ENCODE measurements at regions not wholly inside any gene's neighbourhood (a gene's known extent, or its start where the extent isn't known, plus 50 kb on each side); places are given as distances from the start of the nearest gene placed in this dataset.
"Not testable (repeated sequence)": the region's sequence is repeated elsewhere in the genome, so short reads cannot be mapped to it uniquely, and the experiment has no call there.

DNA sequence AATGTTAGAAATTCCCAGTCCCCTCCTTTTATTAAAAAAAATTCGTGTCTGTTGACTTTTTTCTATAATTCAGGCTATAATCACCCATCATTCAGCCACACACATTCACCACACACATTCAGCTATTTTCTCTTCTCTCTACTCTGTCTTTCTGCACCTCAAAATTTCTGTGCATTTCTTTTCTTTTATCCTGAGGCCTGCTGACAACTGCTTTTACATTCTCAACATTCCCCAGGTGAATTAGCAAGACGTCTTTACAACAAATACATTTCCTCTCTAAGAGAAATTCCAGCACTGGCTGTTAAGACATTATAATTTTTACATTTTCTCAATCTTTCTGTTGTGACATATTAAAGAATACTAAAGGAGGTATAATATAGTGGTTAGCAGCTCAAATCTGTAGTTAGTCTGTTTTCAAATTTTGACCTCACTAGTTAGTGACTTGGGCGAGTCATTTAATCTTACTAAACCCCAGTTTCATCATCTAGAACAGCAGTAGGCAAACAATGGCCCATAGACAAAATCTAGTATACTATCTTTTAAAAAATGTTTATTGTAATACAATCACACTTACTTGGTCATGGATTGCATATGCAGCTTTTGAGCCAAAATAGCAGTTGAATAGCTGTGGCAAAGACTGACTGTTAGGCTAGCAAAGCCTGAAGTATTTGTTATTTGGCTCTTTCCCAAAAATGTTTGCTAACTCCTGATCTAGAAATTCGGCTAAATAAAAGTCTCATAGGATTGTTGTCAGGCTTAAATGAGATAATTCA, 350.7 kb downstream of the NSUN3 start:
- DNase-seq: peak; percentile 86

DNA sequence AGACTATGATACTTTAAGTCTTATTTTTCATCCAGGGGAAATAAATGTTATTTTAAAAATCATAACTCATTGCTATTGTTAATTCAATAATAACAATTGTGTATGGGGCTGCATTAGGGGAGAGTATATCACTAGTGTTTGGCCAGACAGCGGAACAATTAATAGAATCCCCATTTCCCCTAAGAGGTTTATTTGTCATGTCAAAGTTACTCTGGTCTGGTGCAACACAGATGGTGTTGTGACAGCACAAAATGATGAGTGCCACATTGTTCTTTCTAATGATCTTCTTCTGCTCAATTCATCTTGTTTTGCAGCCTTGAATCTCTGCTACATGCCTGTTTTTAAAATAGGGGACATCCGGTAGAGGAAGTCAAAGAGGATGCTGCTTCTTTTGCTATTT, 351.6 kb downstream of the NSUN3 start:
- no peak for DNase-seq

DNA sequence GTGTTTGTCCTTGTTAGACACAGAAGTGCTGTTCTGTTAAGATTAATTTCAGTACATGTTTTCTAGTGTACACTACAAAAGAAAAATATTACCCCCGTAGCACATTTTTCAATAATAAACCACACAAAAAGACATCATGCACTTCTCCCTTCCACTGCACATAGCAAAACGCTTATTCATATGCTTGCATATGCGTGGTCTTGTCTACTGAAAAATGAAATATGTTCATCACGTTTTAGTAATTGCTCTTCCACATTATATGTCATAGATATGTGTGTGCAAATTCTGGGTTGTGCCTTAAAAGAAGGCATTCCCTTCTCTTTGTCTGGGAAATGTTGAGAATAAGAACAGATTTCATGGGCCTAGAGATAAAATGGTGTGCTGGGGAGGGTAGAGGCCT, 353.9 kb downstream of the NSUN3 start:
- DNase-seq: peak; percentile 37

DNA sequence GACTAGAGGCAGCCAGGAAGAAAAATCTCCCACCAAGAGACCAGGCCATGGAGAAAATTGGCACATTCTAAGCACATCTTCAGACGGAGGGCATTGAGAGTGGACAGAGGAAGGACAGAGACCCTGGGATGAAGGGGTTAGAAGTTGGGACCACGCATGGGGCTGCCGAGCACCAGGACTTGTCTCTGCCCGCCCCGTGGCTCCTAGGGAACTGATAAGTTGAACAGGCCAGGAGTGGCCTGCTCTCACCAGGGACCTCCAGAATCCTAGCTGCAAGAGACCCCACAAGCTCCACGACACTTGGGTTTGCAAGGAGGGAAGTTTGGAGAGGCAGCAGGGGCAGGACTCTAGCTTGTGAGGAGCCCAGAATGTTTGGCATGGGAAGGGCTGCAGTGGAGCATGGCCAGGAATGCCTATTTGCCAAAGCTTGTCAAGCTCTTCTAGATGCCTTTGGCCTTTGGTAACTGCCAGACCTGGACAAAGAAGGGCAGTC, 355.1 kb downstream of the NSUN3 start:
- DNase-seq: no peak

DNA sequence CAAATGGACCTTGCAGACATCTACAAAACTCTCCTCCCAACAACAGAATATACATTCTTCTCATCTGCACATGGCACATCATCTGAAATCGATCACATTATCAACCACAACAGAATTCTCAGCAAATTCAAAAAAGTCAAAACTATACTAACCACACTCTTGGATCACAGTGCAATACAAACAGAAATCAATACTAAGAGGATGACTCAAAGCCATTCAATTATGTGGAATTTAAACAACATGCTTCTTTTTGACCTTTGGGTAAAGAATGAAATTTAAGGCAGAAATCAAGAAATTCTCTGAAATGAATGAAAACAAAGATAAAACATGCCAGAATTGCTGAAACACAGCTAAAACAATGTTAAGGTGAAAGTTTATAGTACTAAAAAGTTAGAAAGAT, 358.1 kb downstream of the NSUN3 start:
- DNase-seq: peak; percentile 74

DNA sequence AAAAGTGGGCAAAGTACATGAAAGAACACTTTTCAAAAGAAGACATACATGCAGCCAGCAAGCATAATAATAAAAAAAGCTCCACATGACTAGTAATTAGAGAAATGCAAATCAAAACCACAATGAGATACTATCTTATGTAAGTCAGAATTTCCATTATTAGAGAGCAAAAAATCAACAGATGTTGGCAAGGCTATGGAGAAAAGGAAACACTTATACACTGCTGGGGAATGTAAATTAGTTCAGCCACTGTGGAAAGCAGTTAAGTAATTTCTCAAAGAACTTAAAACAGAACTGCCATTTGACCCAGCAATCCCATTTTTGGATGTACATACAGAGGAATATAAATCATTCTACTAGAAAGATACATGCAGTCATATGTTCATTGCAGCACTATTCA, 360.7 kb downstream of the NSUN3 start:
- DNase-seq: peak; percentile 85

DNA sequence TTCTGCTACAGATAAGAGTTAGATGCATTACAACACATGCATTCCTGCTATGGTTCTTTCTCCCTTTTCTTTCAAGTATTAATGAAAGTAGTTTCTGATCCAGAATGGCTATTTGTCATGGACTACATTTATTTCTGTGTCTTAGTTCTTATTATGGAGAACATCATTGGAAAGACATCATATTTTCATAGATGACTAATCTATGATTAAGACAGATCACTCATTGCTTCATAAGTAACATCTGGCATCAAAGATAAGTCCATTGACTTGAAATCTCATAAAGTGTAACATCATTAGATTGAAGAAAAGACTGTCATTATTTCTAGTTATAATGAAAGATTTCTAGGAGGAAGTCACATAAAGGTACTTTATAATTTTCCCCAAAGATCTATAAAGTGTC, 366.7 kb downstream of the NSUN3 start:
- peak; percentile 73 for DNase-seq

DNA sequence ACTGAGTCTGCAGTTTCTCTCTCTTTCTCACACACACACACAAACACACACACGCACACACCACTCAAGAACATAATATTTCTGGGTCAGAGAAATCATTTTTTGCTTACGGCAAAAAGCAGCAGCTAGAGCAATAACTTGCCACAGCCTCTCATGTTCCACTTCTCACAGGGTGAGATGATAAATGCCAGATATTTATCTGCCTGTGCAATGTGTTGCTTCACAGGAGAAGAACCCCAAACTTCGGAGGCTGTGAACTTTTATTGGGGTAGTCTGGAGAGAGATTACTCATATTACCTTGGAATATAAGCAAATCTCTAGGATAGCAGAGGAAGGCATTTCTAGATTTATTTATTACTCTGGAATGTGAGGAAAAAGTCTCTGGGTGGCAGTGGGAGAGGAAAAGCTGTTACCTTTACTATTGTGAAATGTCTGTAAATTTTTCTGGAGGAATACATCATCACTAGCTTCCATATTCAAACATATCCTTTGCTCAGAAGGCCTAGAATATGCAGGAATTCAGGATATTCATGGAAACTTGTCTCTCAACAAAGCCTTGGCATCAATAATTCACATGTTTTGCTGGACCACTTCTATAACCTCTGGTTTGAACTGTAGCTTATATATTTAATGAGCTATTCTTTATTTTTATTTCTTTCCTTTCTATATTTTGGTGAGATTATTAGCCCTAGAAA, 369.2 kb downstream of the NSUN3 start:
- peak; percentile 30 for DNase-seq

DNA sequence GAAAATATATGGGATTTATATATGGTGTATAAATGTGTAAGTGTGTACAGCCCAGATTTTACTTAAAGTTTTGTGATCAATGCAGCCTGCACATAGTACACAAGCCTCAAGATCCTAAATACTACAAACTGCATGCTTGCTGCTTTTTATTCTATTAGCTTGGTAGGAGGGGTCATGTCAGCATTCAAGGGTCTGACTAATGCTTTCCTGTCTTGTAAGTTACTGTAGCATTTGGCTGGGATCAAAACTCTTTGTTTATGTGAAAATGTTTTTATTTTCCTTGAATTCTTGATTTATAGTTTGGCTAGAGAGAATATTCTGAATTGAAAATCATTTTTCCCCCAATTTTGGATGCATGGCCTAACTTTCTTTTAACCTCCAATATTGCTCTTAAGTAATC, 370.9 kb downstream of the NSUN3 start:
- peak; percentile 17 for DNase-seq

DNA sequence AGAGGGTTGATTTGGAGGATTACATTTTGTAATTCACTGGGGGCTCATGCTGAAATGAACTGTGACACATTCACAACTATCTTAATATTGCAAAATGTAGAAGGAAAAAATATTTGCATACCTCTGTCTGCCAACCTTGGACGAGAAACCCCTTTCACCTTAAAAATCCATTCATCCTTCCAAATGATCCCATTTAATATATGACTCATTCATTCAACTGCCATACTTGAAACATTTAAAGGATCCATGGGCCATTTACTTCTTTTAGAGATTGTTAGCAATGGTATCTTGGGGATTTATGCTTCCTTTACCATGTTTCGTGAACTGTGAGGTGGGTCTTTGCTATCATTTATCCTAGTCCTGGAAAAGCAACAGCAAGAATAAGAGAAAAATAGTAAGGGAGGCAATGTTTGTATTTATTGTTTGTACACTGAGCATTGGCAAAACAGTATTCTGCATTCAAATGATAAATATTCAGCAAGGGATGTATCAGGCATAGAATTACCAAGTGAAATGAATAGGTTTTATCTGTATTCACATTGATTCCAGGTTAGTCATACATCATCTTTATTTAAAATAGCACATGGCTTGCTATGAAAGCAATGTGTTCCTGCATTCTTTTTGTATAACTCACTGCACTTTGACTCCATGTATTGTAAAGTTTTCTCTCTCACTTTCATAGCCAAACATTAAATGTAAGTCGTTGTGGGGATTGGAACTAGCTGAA, 378.1 kb downstream of the NSUN3 start:
- DNase-seq: peak; percentile 91

DNA sequence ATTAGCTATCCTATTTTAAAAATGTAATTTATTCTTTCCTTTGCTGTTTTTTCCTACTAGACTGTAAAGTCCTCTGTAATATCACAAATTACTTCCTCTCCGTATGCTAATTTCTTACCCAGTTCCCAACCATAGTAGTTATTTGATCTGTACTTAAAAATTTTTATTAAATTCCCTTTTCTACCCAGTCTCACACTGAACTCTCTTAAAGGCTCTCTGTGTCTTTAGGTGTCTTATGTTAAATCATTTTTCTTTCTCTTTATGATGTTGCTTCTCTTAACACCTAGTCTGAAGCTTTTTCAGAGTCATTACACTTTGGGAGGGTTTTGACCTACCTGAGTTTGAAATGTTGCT, 378.6 kb downstream of the NSUN3 start:
- no peak for DNase-seq

DNA sequence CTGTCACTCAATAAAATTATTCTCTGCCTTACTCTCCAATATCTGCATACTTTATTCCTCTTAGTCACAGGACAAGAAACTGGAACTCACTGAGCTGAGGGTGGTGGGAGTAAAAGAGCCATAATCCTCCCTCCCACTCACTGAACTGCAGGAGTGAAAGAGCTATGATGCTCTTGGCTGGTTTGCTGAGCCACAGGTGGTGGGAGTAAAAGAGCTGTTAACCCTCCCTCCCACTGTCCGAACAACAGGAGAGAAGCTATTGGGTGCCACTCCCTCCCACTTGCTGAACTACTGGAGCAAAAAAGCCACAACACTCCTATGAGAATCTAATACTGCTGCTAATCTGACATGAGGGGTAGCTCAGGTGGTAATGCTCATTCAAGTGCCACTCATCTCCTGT, 391.0 kb downstream of the NSUN3 start:
- no peak for DNase-seq

DNA sequence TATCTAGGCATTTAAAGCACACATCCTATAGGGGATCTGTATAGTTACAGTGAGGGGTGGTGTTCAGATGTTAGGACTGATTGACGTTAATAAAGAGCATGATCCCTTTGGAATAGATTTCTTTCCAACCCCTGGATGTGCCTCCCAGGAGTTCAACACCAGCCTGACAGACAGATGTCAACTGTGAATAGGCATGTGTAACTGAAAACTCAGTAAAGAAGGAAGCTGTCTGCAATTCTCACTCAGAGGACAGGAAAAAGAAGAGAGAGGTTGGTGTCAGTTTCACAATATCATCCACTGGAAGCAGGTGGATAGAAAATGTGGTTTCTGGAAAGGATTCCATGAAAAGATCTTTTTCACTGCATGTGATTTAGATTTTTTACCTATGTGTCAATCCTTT, 396.3 kb downstream of the NSUN3 start:
- no peak for DNase-seq

DNA sequence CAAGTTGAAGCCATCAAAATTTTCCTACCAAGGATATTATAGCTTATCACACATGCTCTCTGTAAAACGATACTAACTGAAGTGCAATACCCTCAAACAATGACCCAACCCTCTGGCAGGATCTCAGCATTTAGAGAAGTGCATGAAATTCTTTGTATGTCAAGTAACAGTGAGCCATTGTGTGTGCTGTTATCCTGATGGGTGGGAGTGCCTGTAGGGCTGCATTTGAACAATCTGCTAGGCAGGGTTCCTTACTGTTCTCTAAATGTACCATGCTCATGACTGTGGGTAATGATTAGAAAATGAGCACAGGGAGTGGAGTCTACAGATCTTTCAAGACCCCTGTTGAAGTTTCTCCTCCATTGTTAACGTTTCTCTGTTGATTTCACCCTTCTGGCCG, 398.1 kb downstream of the NSUN3 start:
- DNase-seq: no peak

DNA sequence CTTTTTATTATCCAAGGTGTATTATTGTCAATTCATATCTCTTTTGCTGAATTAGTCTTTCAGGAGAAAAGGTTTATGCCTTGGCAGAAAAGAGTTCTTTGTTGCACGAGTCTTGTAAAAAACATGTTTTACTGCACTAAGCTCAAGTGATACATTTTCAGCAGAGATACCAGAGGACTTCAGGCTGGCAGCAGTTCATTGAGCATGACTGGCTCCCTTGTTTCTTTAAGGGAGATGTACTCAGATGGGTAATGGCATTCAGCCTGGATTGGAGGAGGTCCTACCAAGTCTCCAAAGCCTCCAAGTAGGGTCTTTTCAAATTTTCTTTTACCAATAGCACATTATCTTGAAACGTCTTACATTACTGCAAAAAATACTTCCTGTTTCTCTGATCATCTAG, 400.1 kb downstream of the NSUN3 start:
- DNase-seq: no peak

DNA sequence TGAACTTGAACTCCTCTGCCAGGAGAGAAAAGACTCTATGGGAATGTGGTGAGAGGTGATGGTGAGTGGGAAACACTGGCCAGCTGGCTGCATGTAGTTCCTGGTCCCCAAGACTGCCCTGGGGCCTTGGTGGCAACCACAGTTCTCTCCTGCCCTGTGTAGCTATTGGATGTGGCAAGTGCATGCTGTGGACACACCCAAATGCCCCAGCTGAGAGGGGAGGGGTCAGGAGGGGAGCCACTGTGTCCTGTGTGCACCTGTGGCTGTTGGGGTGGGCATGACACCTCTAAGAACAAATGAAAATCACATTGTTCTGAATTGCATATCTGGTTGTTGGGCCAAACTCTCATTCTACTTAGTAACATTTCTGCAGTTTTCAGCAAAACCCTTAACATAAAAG, 409.6 kb downstream of the NSUN3 start:
- no peak for DNase-seq

DNA sequence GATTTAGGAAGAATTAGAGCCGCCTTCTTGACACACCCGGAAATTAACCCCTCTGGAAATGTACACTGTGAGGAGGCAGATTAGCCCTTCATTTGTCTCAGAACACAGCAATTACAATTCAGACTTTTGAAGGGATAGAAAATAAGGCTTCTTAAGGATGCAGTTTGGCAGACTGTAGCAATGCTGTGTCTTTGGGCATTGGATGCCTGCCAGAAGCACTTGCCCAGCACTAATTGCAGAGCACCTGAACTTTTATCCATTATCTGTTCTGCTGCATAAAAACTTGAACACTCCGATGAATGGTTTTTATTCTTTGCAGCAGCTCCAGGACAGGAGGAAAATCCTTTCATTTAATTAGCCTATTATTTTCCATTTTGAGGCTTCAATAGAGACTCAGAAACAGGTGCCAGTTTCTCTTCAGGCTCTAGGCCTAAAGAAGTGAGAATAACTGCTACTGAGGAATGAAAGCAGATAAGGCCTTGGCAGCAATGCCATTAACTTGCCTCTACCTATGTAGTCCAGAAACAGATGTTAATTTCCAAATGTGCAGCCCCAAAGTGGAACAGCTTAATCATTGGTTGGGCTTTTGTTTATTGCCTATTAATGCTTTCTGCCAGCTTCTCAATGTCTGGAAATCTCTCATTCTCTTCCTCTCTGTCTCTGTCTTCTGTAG, 418.5 kb downstream of the NSUN3 start:
- DNase-seq: no peak

DNA sequence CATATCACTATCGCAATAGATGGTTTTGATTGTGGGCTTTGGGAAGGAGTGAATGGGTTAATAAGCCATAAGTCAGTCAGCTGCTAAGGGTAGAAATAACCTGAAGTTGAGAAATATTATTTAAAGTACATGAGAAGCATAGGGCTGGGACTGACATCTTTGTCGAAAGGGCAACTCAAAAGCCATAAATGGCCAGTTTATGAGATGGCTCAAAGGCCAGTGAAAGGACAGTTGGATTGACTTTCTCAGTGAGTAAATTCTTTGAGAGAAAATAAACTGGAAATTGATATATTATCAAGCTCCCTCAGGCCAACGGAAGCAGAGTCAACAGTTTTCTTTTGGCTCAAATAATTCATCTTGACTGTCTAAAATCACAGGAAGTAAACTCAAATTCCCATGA, 419.8 kb downstream of the NSUN3 start:
- no peak for DNase-seq

DNA sequence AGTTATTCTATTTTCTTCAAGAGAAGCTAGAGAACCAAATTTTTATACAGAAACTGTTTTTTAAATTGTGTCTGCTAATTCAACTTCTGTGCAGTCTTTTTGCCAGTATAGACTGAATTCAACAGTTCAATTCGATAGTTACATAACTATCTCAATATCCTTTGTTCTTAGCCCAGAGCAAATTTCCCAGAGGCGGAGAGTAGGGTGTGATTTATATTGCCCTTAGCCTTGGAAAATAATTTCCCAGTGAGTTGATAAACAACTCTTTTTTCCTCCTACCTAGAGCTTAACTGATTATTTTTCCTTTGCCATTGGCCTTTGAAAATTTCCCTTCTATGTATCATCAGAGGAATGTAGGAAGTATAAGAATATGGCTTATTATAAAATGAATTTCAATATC, 420.5 kb downstream of the NSUN3 start:
- no peak for DNase-seq

DNA sequence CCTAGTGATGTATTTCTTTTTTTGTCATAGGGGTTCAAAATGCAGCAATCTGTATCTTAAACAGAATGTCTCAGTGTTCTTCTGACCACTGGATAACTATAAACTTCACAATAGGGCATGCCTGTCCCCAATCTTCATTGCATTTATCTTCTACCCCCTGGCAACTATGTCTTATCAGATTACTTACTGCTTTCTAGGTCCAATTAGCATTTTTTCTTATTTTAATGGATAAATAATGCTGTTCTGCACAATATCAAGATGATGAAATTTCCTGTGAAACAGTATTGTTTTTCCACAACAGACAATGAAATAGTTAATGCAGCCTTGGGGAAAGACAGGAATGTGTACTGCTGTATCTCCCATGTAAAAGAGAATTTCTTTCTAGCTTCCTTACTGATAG, 432.1 kb downstream of the NSUN3 start:
- DNase-seq: no peak

DNA sequence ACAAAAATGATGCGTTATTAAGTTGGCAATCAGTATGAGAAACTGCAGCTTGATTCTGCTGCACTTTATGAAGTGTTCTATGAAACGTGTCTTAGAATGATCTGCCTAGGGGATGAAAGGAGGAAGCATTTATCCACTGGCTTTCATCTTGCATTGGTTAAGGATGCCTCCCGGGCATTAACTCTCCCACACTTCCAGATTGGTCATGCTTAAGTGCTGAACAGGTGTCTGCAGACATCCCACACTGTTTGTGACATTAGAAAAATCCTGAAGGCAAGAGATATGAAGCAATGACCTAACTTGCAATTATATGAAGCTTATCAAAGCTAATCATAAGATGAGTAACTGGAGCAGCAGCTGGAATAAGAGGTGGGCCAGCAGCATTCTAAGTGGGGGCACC, 437.3 kb downstream of the NSUN3 start:
- no peak for DNase-seq

DNA sequence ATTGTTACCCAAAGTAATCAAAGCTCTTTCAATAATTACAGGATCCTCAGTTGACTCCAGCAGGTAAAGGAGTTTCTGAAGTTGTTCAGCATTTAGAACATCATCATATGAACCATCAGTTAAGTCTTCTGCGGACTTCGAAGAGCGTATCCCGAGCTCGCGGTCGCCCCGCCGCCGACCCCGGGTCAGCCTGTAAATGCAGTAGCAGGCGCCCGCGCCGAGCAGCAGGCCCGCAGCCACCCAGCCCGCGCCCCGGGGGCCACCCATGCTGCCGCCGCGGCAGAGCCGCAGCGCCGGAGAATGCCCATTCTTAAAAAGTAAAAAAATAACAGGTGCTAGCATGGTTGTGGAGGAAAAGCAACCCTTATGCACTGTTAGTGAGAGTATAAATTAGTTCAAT, 444.5 kb downstream of the NSUN3 start:
- DNase-seq: not testable (repeated sequence)

DNA sequence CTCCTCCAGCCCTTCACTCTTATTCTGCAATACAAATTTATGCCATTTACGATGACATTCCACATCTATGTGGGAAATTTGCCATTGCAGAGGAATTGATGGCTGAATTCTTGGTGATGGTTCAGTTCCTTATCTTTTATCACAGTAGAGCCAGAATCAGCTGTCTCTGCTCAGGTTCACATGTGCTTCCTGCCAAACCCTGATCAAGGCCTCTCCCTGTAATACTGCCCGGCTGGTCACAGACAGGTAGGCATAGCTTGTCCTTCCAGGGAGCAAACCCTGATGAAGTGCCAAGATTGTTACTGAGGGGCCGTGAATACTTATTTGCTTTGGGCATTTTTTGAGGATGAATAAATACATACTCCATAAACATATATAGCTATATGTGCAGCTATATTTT, 450.0 kb downstream of the NSUN3 start:
- DNase-seq: no peak
